ENCODE measurements at regions not wholly inside any gene's neighbourhood (a gene's known extent, or its start where the extent isn't known, plus 50 kb on each side); places are given as distances from the start of the nearest gene placed in this dataset.

DNA sequence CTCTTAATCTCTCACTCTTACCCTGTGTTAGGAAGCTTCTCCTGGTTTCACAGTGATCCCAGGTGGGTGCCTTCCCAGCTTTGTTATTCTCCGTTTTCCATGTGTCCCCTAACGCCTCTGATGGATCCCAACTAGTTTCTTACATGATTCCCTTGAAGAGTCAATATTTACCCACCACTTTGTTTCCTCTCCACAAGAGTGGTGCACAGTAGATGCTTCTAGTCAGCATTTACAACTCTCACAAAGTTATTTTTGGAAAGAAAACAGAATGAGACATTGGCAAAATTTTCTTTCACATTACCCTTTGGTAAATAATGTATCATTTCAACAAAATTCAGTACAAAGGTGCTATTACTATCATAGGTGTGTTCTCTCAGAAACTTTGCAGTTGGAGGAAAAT, 1611.1 kb upstream of the ZEB2 start:
- Mint-ChIP-seq H3K9me3 (peaks cover 4% of the 10 kb centered on the region), H3K36me3 (ENCODE audit: low read depth) (no peaks in the 10 kb centered on the region), H3K4me3 (no peak overlapping the region), H3K27ac (no peak overlapping the region), H3K4me1 (peaks cover 11% of the 10 kb centered on the region), H3K27me3 (ENCODE audit: low read depth) (no peaks in the 10 kb centered on the region)
- TF ChIP-seq, protein P1, sequence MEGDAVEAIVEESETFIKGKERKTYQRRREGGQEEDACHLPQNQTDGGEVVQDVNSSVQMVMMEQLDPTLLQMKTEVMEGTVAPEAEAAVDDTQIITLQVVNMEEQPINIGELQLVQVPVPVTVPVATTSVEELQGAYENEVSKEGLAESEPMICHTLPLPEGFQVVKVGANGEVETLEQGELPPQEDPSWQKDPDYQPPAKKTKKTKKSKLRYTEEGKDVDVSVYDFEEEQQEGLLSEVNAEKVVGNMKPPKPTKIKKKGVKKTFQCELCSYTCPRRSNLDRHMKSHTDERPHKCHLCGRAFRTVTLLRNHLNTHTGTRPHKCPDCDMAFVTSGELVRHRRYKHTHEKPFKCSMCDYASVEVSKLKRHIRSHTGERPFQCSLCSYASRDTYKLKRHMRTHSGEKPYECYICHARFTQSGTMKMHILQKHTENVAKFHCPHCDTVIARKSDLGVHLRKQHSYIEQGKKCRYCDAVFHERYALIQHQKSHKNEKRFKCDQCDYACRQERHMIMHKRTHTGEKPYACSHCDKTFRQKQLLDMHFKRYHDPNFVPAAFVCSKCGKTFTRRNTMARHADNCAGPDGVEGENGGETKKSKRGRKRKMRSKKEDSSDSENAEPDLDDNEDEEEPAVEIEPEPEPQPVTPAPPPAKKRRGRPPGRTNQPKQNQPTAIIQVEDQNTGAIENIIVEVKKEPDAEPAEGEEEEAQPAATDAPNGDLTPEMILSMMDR (IDR thresholded peaks at IDR 0.05; ENCODE audit: unreplicated experiment in 3 of 3), result no peak

DNA sequence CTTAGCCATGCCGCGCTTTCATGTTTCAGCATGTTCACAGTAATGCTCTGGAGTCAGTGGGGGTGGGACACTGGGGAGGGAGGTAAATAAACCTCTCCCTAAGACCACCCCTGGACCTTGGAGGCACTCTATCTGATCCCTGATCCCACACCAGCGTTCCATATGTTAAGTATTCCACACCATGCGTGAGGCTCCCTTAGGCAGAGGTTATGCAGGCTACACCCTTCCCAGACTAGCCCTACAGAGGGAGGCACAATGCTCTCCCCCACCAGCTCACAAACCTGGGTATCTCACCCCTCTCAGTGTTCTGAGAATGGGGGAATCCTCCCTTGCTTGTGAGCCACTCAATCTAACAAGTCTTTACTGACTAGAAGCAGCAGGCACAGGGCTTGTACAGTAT, 1610.4 kb upstream of the ZEB2 start:
- Mint-ChIP-seq H3K9me3 (peaks cover 4% of the 10 kb centered on the region), H3K27me3 (ENCODE audit: low read depth) (no peaks in the 10 kb centered on the region), H3K4me3 (no peak overlapping the region)

DNA sequence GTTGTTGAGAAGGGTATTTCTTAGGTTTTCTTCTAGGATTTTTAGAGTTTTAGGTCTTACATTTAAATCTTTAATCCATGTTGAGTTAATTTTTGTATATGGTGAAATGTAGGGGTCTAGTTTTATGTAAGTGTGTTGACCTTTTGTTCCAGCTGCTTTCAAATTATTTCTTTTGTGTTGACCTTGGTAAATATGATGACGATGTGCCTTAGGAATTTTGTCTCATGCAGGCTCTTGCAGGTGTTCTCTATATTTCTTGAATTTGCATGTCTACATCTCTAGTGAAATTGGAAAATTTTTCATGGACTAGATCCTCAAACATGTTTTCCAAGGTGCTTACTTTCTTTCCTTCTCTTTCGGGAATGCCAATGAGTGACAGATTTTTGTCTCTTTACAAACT, 1609.3 kb upstream of the ZEB2 start:
- H3K4me3 Mint-ChIP-seq, result no peak overlapping the region
- TF ChIP-seq, protein P1 (IDR thresholded peaks at IDR 0.05; ENCODE audit: unreplicated experiment in 3 of 3), result no peak
- H3K9me3 Mint-ChIP-seq, result peaks cover 4% of the 10 kb centered on the region
- peaks cover 11% of the 10 kb centered on the region for H3K4me1 Mint-ChIP-seq
- H3K36me3 Mint-ChIP-seq (ENCODE audit: low read depth), result no peaks in the 10 kb centered on the region
- no peaks in the 10 kb centered on the region for H3K27me3 Mint-ChIP-seq (ENCODE audit: low read depth)
- H3K27ac Mint-ChIP-seq, result peak overlapping the region in 1 of 3 experiments; percentile 51

More for the DNA sequence above, 1610.4 kb upstream of the ZEB2 start:
- H3K36me3 Mint-ChIP-seq (ENCODE audit: low read depth), result no peaks in the 10 kb centered on the region
- H3K27ac Mint-ChIP-seq, result peak overlapping the region in 1 of 3 experiments; percentile 51
- TF ChIP-seq, protein P1 (IDR thresholded peaks at IDR 0.05; ENCODE audit: unreplicated experiment in 3 of 3), result no peak
- peaks cover 11% of the 10 kb centered on the region for H3K4me1 Mint-ChIP-seq

DNA sequence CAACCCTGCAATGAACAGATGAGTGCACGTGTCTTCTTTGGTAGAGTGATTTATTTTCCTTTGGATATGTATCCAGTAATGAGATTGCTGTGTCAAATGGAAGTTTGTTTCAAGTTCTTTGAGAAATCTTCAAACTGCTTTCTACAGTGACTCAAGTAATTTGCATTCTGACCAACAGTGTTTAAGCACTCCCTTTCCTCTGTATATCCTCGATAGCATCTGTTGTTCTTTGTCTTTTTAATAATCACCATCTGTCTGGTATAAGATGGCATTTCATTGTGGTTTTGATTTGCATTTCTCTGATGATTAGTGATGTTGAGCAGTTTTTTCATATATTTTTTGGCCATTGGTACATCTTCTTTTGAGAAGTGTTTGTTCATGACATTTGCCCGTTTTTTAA, 1608.3 kb upstream of the ZEB2 start:
- H3K4me1 Mint-ChIP-seq, result peaks cover 11% of the 10 kb centered on the region
- H3K36me3 Mint-ChIP-seq (ENCODE audit: low read depth), result no peaks in the 10 kb centered on the region
- no peak overlapping the region for H3K27ac Mint-ChIP-seq
- H3K9me3 Mint-ChIP-seq, result peaks cover 4% of the 10 kb centered on the region
- H3K27me3 Mint-ChIP-seq (ENCODE audit: low read depth), result no peaks in the 10 kb centered on the region
- H3K4me3 Mint-ChIP-seq, result no peak overlapping the region
- TF ChIP-seq, protein P1 (IDR thresholded peaks at IDR 0.05; ENCODE audit: unreplicated experiment in 3 of 3), result no peak

GRCh38 chr2:146125551-146125950, 1605.6 kb upstream of the ZEB2 start:
- TF ChIP-seq, protein P1 (IDR thresholded peaks at IDR 0.05; ENCODE audit: unreplicated experiment in 3 of 3), result no peak
- peaks cover 7% of the 10 kb centered on the region for H3K4me1 Mint-ChIP-seq
- H3K36me3 Mint-ChIP-seq (ENCODE audit: low read depth), result no peaks in the 10 kb centered on the region
- H3K4me3 Mint-ChIP-seq, result no peak overlapping the region
- H3K27me3 Mint-ChIP-seq (ENCODE audit: low read depth), result no peaks in the 10 kb centered on the region
- no peaks in the 10 kb centered on the region for H3K9me3 Mint-ChIP-seq
- H3K27ac Mint-ChIP-seq, result no peak overlapping the region

GRCh38 chr2:146124741-146125140, 1604.8 kb upstream of the ZEB2 start:
- H3K27ac Mint-ChIP-seq, result no peak overlapping the region
- H3K9me3 Mint-ChIP-seq, result no peaks in the 10 kb centered on the region
- H3K4me1 Mint-ChIP-seq, result peaks cover 2% of the 10 kb centered on the region
- no peak overlapping the region for H3K4me3 Mint-ChIP-seq
- no peaks in the 10 kb centered on the region for H3K27me3 Mint-ChIP-seq (ENCODE audit: low read depth)
- no peaks in the 10 kb centered on the region for H3K36me3 Mint-ChIP-seq (ENCODE audit: low read depth)
- TF ChIP-seq, protein P1 (IDR thresholded peaks at IDR 0.05; ENCODE audit: unreplicated experiment in 3 of 3), result no peak
